H9 (cell line): ENCODE measurements at regions not wholly inside any gene's neighbourhood (a gene's known extent, or its start where the extent isn't known, plus 50 kb on each side); places are given as distances from the start of the nearest gene placed in this dataset.

Experiments used
- DNase-seq: peaks from one replicate; pipeline ENCODE4 v3.0.0-alpha.2; 2017
- H2AFZ ChIP-seq: one replicate; pipeline ENCODE4 v1.6.1; 2013; ENCODE audit warnings: mild to moderate bottlenecking, low read length, control low read depth, moderate library complexity
- H2AK5ac ChIP-seq: 2 replicates; pipeline ENCODE4 v1.6.1; 2013; ENCODE audit warnings: low read length, control low read depth, mixed read lengths; ENCODE audit not compliant: insufficient read length
- H2BK120ac ChIP-seq: one replicate; pipeline ENCODE4 v1.6.1; 2013; ENCODE audit warnings: low read depth, mild to moderate bottlenecking, low read length, control low read depth, inconsistent platforms; ENCODE audit not compliant: poor library complexity, severe bottlenecking
- H2BK12ac ChIP-seq: 2 replicates; pipeline ENCODE4 v1.6.1; 2013; ENCODE audit warnings: low read length, control low read depth, mixed read lengths, low read depth; ENCODE audit not compliant: insufficient read length
- H2BK15ac ChIP-seq: 2 replicates; pipeline ENCODE4 v1.6.1; 2013; ENCODE audit warnings: low read depth, low read length, control low read depth
- H2BK20ac ChIP-seq: one replicate; pipeline ENCODE4 v1.6.1; 2013; ENCODE audit warnings: low read depth, mild to moderate bottlenecking, low read length, control low read depth, inconsistent platforms; ENCODE audit not compliant: poor library complexity, severe bottlenecking
- H2BK5ac ChIP-seq: 2 replicates; pipeline ENCODE4 v1.6.1; 2013; ENCODE audit warnings: low read length, control low read depth, mixed read lengths; ENCODE audit not compliant: insufficient read length
- H3K14ac ChIP-seq: 2 replicates; pipeline ENCODE4 v1.6.1; 2013; ENCODE audit warnings: low read length, control low read depth; ENCODE audit not compliant: insufficient read depth
- H3K18ac ChIP-seq: 2 replicates; pipeline ENCODE4 v1.6.1; 2013; ENCODE audit warnings: low read depth, mild to moderate bottlenecking, mixed read lengths, low read length, control low read depth; ENCODE audit not compliant: insufficient read length
- H3K23ac ChIP-seq: 2 replicates; pipeline ENCODE4 v1.6.1; 2013; ENCODE audit warnings: low read length, control low read depth, mixed read lengths, low read depth; ENCODE audit not compliant: insufficient read length
- H3K23me2 ChIP-seq: 2 replicates; pipeline ENCODE4 v1.6.1; 2013; ENCODE audit warnings: low read depth, mild to moderate bottlenecking, mixed read lengths, low read length, control low read depth; ENCODE audit not compliant: insufficient read length, poor library complexity, severe bottlenecking
- H3K27ac ChIP-seq: 2 replicates; pipeline ENCODE4 v1.5.1; 2013; ENCODE audit warnings: low read length, control low read depth, mixed read lengths, low read depth; ENCODE audit not compliant: insufficient read length
- H3K27me3 ChIP-seq: 2 replicates; pipeline ENCODE4 v1.6.1; 2013; ENCODE audit warnings: low read length, control low read depth, inconsistent platforms; ENCODE audit not compliant: insufficient read depth
- H3K4ac ChIP-seq: 2 replicates; pipeline ENCODE4 v1.6.1; 2013; ENCODE audit warnings: low read depth, mild to moderate bottlenecking, control low read depth, inconsistent platforms, low read length, moderate library complexity
- H3K4me1 ChIP-seq: 2 replicates; pipeline ENCODE4 v1.6.1; 2013; ENCODE audit warnings: low read length, control low read depth, inconsistent platforms; ENCODE audit not compliant: insufficient read depth
- H3K4me2 ChIP-seq: 2 replicates; pipeline ENCODE4 v1.6.1; 2013; ENCODE audit warnings: low read length, control low read depth, mixed read lengths; ENCODE audit not compliant: insufficient read length, insufficient read depth
- H3K56ac ChIP-seq: 2 replicates; pipeline ENCODE4 v1.6.1; 2013; ENCODE audit warnings: low read depth, mild to moderate bottlenecking, mixed read lengths, low read length, control low read depth; ENCODE audit not compliant: insufficient read length
- H3K79me1 ChIP-seq: 2 replicates; pipeline ENCODE4 v1.6.1; 2013; ENCODE audit warnings: low read depth, mild to moderate bottlenecking, moderate library complexity, low read length, control low read depth, inconsistent platforms; ENCODE audit not compliant: insufficient read depth, poor library complexity, severe bottlenecking
- H3K79me2 ChIP-seq: 2 replicates; pipeline ENCODE4 v1.6.1; 2013; ENCODE audit warnings: low read length, control low read depth, inconsistent platforms; ENCODE audit not compliant: insufficient read depth
- H3K9ac ChIP-seq: 2 replicates; pipeline ENCODE4 v1.6.1; 2013; ENCODE audit warnings: low read length, control low read depth, mixed read lengths; ENCODE audit not compliant: insufficient read length; ENCODE audit errors: extremely low read depth
- H3K9me3 ChIP-seq: one replicate; pipeline ENCODE4 v1.6.1; 2013; ENCODE audit warnings: low read depth, low read length, inconsistent platforms; ENCODE audit not compliant: control insufficient read depth
- H3T11ph ChIP-seq: one replicate; pipeline ENCODE4 v1.6.1; 2013; ENCODE audit warnings: mild to moderate bottlenecking, low read length, control low read depth, inconsistent platforms
- H4K20me1 ChIP-seq: one replicate; pipeline ENCODE4 v1.6.1; 2013; ENCODE audit not compliant: control insufficient read depth, insufficient read length, insufficient read depth
- H4K5ac ChIP-seq: 2 replicates; pipeline ENCODE4 v1.6.1; 2013; ENCODE audit warnings: low read depth, mild to moderate bottlenecking, mixed read lengths, low read length, control low read depth; ENCODE audit not compliant: insufficient read length
- H4K8ac ChIP-seq: replicated peaks from 2 replicates; pipeline ENCODE4 v1.6.1; 2013; ENCODE audit warnings: low read length, control low read depth, mixed read lengths, low read depth; ENCODE audit not compliant: insufficient read length
- H4K91ac ChIP-seq: 2 replicates; pipeline ENCODE4 v1.6.1; 2013; ENCODE audit warnings: low read depth, mild to moderate bottlenecking, moderate library complexity, mixed read lengths, low read length, control low read depth; ENCODE audit not compliant: insufficient read length
- H3K27ac Mint-ChIP-seq, 3 experiments: 2 replicates in 2 of 3; 3 replicates in 1 of 3; pipeline ENCODE4 v1.8.0; 2020 to 2021; ENCODE audit warnings: mixed read lengths in 3 of 3, mild to moderate bottlenecking in 1 of 3, moderate library complexity in 1 of 3
- H3K27me3 Mint-ChIP-seq: 2 replicates; pipeline ENCODE4 v1.8.0; 2021; ENCODE audit warnings: low read depth, mild to moderate bottlenecking, moderate library complexity, mixed read lengths
- H3K36me3 Mint-ChIP-seq, 3 experiments: 2 replicates in 2 of 3; 3 replicates in 1 of 3; pipeline ENCODE4 v1.8.0; 2020 to 2021; ENCODE audit warnings: low read depth in 3 of 3, mixed read lengths in 3 of 3; ENCODE audit not compliant: insufficient read depth in 1 of 3
- H3K4me1 Mint-ChIP-seq, 2 experiments: 2 replicates each; pipeline ENCODE4 v1.8.0; 2020; ENCODE audit warnings: mixed read lengths in 2 of 2
- H3K4me3 Mint-ChIP-seq, 2 experiments: 2 replicates in 1 of 2; 3 replicates in 1 of 2; pipeline ENCODE4 v1.8.0; 2020 to 2021; ENCODE audit warnings: mild to moderate bottlenecking in 2 of 2, mixed read lengths in 2 of 2, moderate library complexity in 1 of 2
- H3K9me3 Mint-ChIP-seq, 2 experiments: 2 replicates in 1 of 2; 3 replicates in 1 of 2; pipeline ENCODE4 v1.8.0; 2020; ENCODE audit warnings: mild to moderate bottlenecking in 2 of 2, mixed read lengths in 2 of 2, moderate library complexity in 1 of 2
- WGBS: extraction: QIAGEN DNeasy Blood & Tissue Kit; methylation state at CpG from one replicate; pipeline ENCODE4 v1.1.7; 2013; ENCODE audit warnings: missing lambda C conversion rate, low lambda C conversion rate, mixed read lengths; ENCODE audit not compliant: insufficient read length; ENCODE audit errors: extremely low coverage; 5-methylcytosine and 5-hydroxymethylcytosine counted together
- TF ChIP-seq, protein P1 (sequence below): fragments of 200-600 bp; sonication (generic); conservative IDR thresholded peaks from 3 replicates; pipeline ENCODE4 v1.8.0; 2021; ENCODE audit warnings: antibody characterized with exemption, mild to moderate bottlenecking

DNA sequence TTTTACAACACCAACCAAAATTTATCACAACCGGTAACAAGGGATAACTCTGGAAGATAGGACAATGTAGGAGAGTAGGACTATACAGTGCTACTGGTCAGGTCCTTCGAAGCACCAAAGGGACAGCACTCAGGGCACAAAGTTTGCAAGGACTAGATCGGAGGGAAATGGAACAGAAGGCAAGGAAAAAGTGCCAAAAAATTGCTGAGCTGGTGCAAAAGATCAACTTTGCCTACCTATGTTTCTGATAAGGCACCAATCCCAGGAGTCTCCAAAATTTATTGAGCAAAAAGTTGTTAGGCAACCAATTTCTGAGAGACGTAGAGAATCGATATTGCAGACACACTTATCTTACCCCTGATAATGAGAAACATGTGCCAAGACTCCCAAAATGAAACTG is 160.0 kb upstream of the PLEKHA5 start:
- H2BK5ac ChIP-seq = no peak overlapping the region
- H3K14ac ChIP-seq = no peak overlapping the region
- no peaks in the 10 kb centered on the region for H3K23me2 ChIP-seq
- Mint-ChIP-seq H3K4me3 (no peak overlapping the region), H3K27me3 (no peaks in the 10 kb centered on the region), H3K4me1 (peaks cover 48 to 50% of the 10 kb centered on the region in 2 experiments), H3K9me3 (no peaks in the 10 kb centered on the region), H3K36me3 (peaks cover 0 to 4% (median 0%) of the 10 kb centered on the region in 3 experiments; a peak in 1 of 7 replicates), H3K27ac (no peak overlapping the region)
- H3K4me1 ChIP-seq = peaks cover 14% of the 10 kb centered on the region
- no peak overlapping the region for H3K4me2 ChIP-seq
- no peak overlapping the region for H4K5ac ChIP-seq
- no peaks in the 10 kb centered on the region for H4K20me1 ChIP-seq
- H2BK20ac ChIP-seq = no peak overlapping the region
- no peak overlapping the region for H3K27ac ChIP-seq
- no peak overlapping the region for H2BK120ac ChIP-seq
- H2AFZ ChIP-seq = no peak overlapping the region
- no peak overlapping the region for H3T11ph ChIP-seq
- no peaks in the 10 kb centered on the region for H3K9me3 ChIP-seq
- TF ChIP-seq, protein P1, sequence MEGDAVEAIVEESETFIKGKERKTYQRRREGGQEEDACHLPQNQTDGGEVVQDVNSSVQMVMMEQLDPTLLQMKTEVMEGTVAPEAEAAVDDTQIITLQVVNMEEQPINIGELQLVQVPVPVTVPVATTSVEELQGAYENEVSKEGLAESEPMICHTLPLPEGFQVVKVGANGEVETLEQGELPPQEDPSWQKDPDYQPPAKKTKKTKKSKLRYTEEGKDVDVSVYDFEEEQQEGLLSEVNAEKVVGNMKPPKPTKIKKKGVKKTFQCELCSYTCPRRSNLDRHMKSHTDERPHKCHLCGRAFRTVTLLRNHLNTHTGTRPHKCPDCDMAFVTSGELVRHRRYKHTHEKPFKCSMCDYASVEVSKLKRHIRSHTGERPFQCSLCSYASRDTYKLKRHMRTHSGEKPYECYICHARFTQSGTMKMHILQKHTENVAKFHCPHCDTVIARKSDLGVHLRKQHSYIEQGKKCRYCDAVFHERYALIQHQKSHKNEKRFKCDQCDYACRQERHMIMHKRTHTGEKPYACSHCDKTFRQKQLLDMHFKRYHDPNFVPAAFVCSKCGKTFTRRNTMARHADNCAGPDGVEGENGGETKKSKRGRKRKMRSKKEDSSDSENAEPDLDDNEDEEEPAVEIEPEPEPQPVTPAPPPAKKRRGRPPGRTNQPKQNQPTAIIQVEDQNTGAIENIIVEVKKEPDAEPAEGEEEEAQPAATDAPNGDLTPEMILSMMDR = no peak
- no peak overlapping the region for H3K18ac ChIP-seq
- H3K27me3 ChIP-seq = no peaks in the 10 kb centered on the region
- no peak overlapping the region for H3K9ac ChIP-seq
- no peak for DNase-seq
- no peak overlapping the region for H2BK15ac ChIP-seq
- no peak overlapping the region for H4K91ac ChIP-seq
- no peak overlapping the region for H3K4ac ChIP-seq
- H3K23ac ChIP-seq = no peak overlapping the region
- WGBS = no CpG with 5 or more reads among the region's 5 CpGs
- no peak overlapping the region for H2BK12ac ChIP-seq
- no peak overlapping the region for H3K56ac ChIP-seq
- no peak overlapping the region for H2AK5ac ChIP-seq
- no peaks in the 10 kb centered on the region for H3K79me2 ChIP-seq
- H4K8ac ChIP-seq = no peak overlapping the region
- H3K79me1 ChIP-seq = no peaks in the 10 kb centered on the region
